Naive B cell (primary cell): ENCODE measurements at regions not wholly inside any gene's neighbourhood (a gene's known extent, or its start where the extent isn't known, plus 50 kb on each side); places are given as distances from the start of the nearest gene placed in this dataset.

Source experiments
- ATAC-seq, 2 donors: fragments of 150-1000 bp; cut with Tn5 transposase; 2 replicates each; pipeline ENCODE4 v1.10.0; 2021; ENCODE audit warnings: low read depth in 2 of 2, mild to moderate bottlenecking in 2 of 2, moderate library complexity in 2 of 2
- DNase-seq: peaks from one replicate; pipeline ENCODE4 v3.0.0; 2022
- H3K27ac Mint-ChIP-seq, 6 donors: one replicate each; pipeline ENCODE4 v1.8.0; 2020 to 2022; ENCODE audit warnings: mild to moderate bottlenecking in 6 of 6, mixed read lengths in 6 of 6, moderate library complexity in 5 of 6, inconsistent platforms in 2 of 6
- H3K27me3 Mint-ChIP-seq, 3 donors: one replicate each; pipeline ENCODE4 v1.8.0; 2021 to 2022; ENCODE audit warnings: mixed read lengths in 3 of 3, mild to moderate bottlenecking in 1 of 3
- H3K36me3 Mint-ChIP-seq, 2 donors: one replicate each; pipeline ENCODE4 v1.8.0; 2020 to 2022; ENCODE audit warnings: mixed read lengths in 2 of 2, inconsistent platforms in 1 of 2, mild to moderate bottlenecking in 1 of 2
- H3K4me1 Mint-ChIP-seq, 3 donors: one replicate each; pipeline ENCODE4 v1.8.0; 2020 to 2022; ENCODE audit warnings: mixed read lengths in 3 of 3, inconsistent platforms in 1 of 3, mild to moderate bottlenecking in 1 of 3, moderate library complexity in 1 of 3
- H3K4me3 Mint-ChIP-seq, 8 donors: one replicate each; pipeline ENCODE4 v1.8.0; 2020 to 2022; ENCODE audit warnings: mild to moderate bottlenecking in 8 of 8, mixed read lengths in 8 of 8, moderate library complexity in 8 of 8, inconsistent platforms in 2 of 8
- H3K9me3 Mint-ChIP-seq, 7 donors: one replicate each; pipeline ENCODE4 v1.8.0; 2020 to 2022; ENCODE audit warnings: mixed read lengths in 7 of 7, mild to moderate bottlenecking in 5 of 7, inconsistent platforms in 2 of 7, moderate library complexity in 1 of 7

DNA sequence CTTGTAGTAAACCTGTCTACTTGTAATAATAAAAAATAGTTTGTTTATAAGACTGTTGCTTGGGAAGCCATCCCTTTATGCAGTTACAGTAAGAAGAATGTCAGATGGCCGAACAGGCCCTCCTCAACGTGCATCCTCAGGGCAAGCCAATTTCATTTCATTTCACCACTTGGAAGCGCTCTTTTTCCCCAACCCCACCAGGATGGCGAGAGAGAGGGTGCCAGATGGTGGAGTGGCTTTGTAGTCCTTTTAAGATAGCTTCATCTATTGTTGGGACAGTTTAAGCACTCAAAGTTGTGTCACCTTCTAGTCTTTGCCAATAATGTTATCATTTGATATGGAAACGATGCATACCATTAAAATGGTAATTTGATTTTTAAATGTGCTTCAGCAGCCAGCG, 356.3 kb upstream of the CAMK1G start:
- peaks cover 0 to 6% (median 2%) of the 10 kb centered on the region in 3 donors for H3K4me1 Mint-ChIP-seq
- peaks cover 0 to 8% of the 10 kb centered on the region in 2 donors for H3K36me3 Mint-ChIP-seq
- DNase-seq (no peak), ATAC-seq (no peak)
- H3K9me3 Mint-ChIP-seq = peaks cover 3 to 22% (median 10%) of the 10 kb centered on the region in 7 donors
- no peak overlapping the region for H3K4me3 Mint-ChIP-seq
- H3K27ac Mint-ChIP-seq = no peak overlapping the region
- peaks cover 21 to 38% (median 32%) of the 10 kb centered on the region in 3 donors for H3K27me3 Mint-ChIP-seq

- Mint-ChIP-seq H3K36me3 (peaks cover 0 to 12% of the 10 kb centered on the region in 2 donors), H3K4me1 (peaks cover 0 to 6% (median 2%) of the 10 kb centered on the region in 3 donors), H3K9me3 (peaks cover 6 to 22% (median 13%) of the 10 kb centered on the region in 7 donors), H3K4me3 (no peak overlapping the region), H3K27ac (no peak overlapping the region), H3K27me3 (peaks cover 21 to 36% (median 36%) of the 10 kb centered on the region in 3 donors)
- ATAC-seq = no peak
- no peak for DNase-seq
Observed at GRCh38 chr1:209227941-209228340, 355.6 kb upstream of the CAMK1G start.

DNA sequence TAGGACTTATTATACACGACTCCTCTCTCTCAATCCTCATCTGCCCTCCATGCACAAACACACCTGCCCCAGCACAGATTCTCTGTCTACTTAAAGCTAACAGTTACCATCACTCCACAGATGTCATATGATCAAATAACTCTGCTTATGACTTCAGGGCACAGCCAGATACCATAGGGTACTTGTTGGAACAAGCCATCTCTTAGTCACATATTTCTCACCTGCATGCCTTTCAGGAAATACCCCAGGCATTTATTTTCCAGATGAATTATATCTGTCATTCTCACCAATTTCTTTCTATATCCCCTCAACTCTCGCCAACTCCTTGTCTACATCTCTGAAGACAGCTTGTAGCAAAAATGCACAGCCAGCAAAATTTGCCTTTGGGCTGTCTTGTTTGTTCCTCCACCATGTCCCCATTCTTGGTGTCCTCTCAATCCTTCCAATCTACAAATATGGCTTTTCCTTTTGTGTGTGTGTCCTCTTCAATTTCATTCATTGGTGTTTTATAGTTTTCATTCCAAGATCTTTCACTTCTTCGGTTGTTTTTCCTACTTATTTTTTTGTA, 353.9 kb upstream of the CAMK1G start:
- ATAC-seq = no peak
- no peaks in the 10 kb centered on the region for H3K4me1 Mint-ChIP-seq
- H3K36me3 Mint-ChIP-seq = peaks cover 0 to 12% of the 10 kb centered on the region in 2 donors
- H3K4me3 Mint-ChIP-seq = no peak overlapping the region
- peaks cover 21 to 36% (median 36%) of the 10 kb centered on the region in 3 donors for H3K27me3 Mint-ChIP-seq
- H3K27ac Mint-ChIP-seq = no peak overlapping the region
- H3K9me3 Mint-ChIP-seq = peaks cover 5 to 22% (median 13%) of the 10 kb centered on the region in 7 donors
- DNase-seq = no peak

DNA sequence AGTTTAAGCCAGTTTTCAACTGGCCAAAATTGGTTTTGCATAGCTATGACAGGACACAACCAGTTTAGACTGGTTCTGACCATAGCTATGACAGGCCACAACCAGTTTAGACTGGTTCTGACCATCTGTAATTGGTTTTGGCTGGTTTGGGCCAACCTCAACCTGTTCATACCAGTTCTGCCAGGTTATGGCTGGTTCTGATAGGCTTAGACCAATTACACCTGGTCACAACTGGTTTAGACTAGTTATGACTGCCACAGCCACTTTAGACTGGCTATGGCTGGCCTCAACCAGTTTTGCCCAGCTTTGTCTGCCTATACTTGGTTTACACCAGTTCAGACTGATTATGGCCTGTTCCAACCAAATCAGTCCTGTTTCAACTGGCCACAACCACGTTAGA, 353.2 kb upstream of the CAMK1G start:
- peaks cover 5 to 22% (median 10%) of the 10 kb centered on the region in 7 donors for H3K9me3 Mint-ChIP-seq
- H3K36me3 Mint-ChIP-seq = peaks cover 0 to 12% of the 10 kb centered on the region in 2 donors
- ATAC-seq (no peak), DNase-seq (no peak)
- H3K27me3 Mint-ChIP-seq = peaks cover 17 to 36% (median 31%) of the 10 kb centered on the region in 3 donors
- no peaks in the 10 kb centered on the region for H3K4me1 Mint-ChIP-seq
- H3K4me3 Mint-ChIP-seq = no peak overlapping the region
- H3K27ac Mint-ChIP-seq = no peak overlapping the region

- H3K4me1 Mint-ChIP-seq = no peaks in the 10 kb centered on the region
Observed at GRCh38 chr1:209231476-209232156, 351.9 kb upstream of the CAMK1G start.

DNA sequence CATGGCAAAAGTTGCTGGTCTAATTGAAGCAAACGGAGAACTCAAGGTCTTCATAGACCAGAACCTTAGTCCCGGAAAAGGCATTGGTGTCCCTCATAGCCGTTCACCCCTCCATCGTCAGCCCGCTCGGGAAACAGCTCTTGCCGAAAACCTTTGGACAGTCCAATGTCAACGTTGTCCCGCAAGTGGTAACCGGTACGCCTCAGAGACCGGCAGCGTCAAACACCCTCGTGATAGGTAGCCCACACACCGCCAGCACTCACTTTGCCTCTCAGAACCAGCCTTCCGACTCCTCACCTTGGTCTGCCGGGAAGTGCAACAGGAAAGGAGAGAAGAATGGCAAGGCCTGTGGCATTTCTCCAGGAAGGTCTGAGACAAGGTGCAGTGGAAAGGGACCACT, 351.3 kb upstream of the CAMK1G start:
- Mint-ChIP-seq H3K27ac (no peak overlapping the region), H3K4me1 (no peaks in the 10 kb centered on the region), H3K27me3 (peaks cover 17 to 36% (median 31%) of the 10 kb centered on the region in 3 donors), H3K4me3 (peak overlapping the region in 2 of 8 donors; percentile 21 to 30), H3K9me3 (peaks cover 5 to 22% (median 10%) of the 10 kb centered on the region in 7 donors), H3K36me3 (peaks cover 0 to 12% of the 10 kb centered on the region in 2 donors)
- ATAC-seq = no peak
- no peak for DNase-seq

More at GRCh38 chr1:209231476-209232156, 351.9 kb upstream of the CAMK1G start:
- H3K27me3 Mint-ChIP-seq = peaks cover 17 to 36% (median 31%) of the 10 kb centered on the region in 3 donors
- no peak overlapping the region for H3K27ac Mint-ChIP-seq
- H3K4me3 Mint-ChIP-seq = no peak overlapping the region
- ATAC-seq (no peak), DNase-seq (no peak)
- peaks cover 5 to 22% (median 10%) of the 10 kb centered on the region in 7 donors for H3K9me3 Mint-ChIP-seq
- peaks cover 0 to 12% of the 10 kb centered on the region in 2 donors for H3K36me3 Mint-ChIP-seq

- H3K27me3 Mint-ChIP-seq = peaks cover 17 to 36% (median 34%) of the 10 kb centered on the region in 3 donors
Observed at GRCh38 chr1:209232759-209233158, 350.8 kb upstream of the CAMK1G start.

DNA sequence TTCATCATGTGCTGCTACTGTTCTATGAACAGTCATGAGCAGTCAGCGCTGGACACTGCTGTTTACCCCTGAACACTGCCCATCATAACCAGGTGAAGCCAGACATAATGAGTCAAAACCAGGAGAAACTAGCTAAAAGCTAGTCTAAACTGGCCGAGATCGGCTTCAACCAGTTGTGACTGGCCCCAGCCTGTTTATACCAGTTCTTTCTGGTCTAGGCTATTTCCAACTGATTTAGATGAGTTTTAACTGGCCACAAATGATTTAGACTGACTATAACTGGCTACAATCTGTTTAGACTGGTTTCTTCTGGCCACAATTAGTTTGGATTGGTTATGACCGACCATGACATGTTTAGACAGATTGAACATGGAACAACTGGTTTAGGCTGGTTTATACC, 348.3 kb upstream of the CAMK1G start:
- H3K4me3 Mint-ChIP-seq = no peak overlapping the region
- DNase-seq (no peak), ATAC-seq (no peak)
- no peaks in the 10 kb centered on the region for H3K4me1 Mint-ChIP-seq
- H3K27me3 Mint-ChIP-seq = peaks cover 9 to 20% (median 12%) of the 10 kb centered on the region in 3 donors
- H3K36me3 Mint-ChIP-seq = peaks cover 0 to 12% of the 10 kb centered on the region in 2 donors
- H3K27ac Mint-ChIP-seq = no peak overlapping the region
- peaks cover 4 to 22% (median 9%) of the 10 kb centered on the region in 7 donors for H3K9me3 Mint-ChIP-seq

More at GRCh38 chr1:209232759-209233158, 350.8 kb upstream of the CAMK1G start:
- Mint-ChIP-seq H3K9me3 (peaks cover 5 to 22% (median 11%) of the 10 kb centered on the region in 7 donors), H3K4me3 (no peak overlapping the region), H3K36me3 (peaks cover 0 to 12% of the 10 kb centered on the region in 2 donors), H3K4me1 (no peaks in the 10 kb centered on the region), H3K27ac (no peak overlapping the region)
- DNase-seq (no peak), ATAC-seq (no peak)

- Mint-ChIP-seq H3K27me3 (peaks cover 0 to 14% (median 8%) of the 10 kb centered on the region in 3 donors), H3K36me3 (no peaks in the 10 kb centered on the region), H3K4me3 (no peak overlapping the region), H3K4me1 (no peaks in the 10 kb centered on the region), H3K27ac (no peak overlapping the region), H3K9me3 (peaks cover 0 to 4% (median 2%) of the 10 kb centered on the region in 7 donors)
- DNase-seq (no peak), ATAC-seq (no peak)
Observed at GRCh38 chr1:209238356-209238755, 345.2 kb upstream of the CAMK1G start.

DNA sequence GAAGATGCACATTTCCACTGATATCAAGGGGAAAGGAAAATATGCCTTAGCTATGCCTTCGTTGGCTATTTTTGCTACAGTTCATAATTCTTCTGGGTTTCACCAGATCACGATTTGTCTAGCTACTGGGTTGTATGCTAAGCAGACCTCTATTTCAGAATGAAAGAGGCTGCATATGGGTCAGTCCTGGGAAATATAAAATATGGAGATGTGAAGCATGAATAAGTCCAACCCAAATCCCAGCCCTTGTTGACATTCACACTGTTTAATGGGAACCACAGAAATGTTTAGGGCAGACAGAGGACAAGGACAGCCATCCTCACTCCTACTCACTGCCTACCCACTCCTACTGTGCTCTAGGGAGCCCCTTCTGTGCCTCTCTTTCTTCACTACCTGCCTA, 343.2 kb upstream of the CAMK1G start:
- Mint-ChIP-seq H3K4me3 (no peak overlapping the region), H3K27me3 (peaks cover 0 to 14% (median 11%) of the 10 kb centered on the region in 3 donors), H3K27ac (no peak overlapping the region), H3K9me3 (peaks cover 0 to 3% (median 0%) of the 10 kb centered on the region in 7 donors), H3K36me3 (no peaks in the 10 kb centered on the region), H3K4me1 (no peaks in the 10 kb centered on the region)
- ATAC-seq (no peak), DNase-seq (no peak)

- H3K27me3 Mint-ChIP-seq = peaks cover 0 to 14% (median 11%) of the 10 kb centered on the region in 3 donors
- ATAC-seq (no peak), DNase-seq (no peak)
- peaks cover 0 to 3% (median 0%) of the 10 kb centered on the region in 7 donors for H3K9me3 Mint-ChIP-seq
- H3K4me1 Mint-ChIP-seq = no peaks in the 10 kb centered on the region
- no peak overlapping the region for H3K4me3 Mint-ChIP-seq
- H3K36me3 Mint-ChIP-seq = no peaks in the 10 kb centered on the region
- H3K27ac Mint-ChIP-seq = no peak overlapping the region
Observed at GRCh38 chr1:209241487-209241886, 342.0 kb upstream of the CAMK1G start.

DNA sequence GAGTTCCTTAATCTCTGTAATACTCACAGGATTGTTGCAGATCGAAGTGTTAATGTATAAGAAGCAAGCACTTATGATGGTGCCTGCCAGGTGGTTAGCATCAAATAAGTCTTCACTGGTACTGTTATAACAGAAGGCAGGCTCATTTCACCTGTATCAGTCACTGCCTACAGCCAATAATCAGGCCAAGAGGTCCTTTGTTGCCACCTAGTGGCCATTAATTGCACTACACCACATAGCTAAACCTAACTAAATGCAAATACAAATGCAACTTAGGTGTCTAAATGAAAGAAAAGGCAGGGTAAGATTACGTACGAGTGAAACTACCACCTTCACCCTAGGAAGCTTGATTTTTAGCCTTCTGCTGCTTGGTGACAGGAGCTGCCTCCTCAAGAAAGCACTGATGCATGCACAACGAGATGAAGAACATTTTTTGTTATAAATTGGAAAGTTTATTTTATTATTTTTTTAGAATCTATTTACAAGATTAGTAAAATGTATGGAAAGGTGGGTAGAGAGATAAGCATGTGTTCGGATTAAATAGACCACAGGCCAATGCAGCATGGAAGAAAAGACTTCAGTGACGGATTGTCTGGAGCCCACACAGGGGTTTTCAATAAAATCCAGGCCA, 334.8 kb upstream of the CAMK1G start:
- Mint-ChIP-seq H3K4me3 (no peak overlapping the region), H3K27me3 (peaks cover 0 to 5% (median 0%) of the 10 kb centered on the region in 3 donors), H3K9me3 (peaks cover 0 to 2% (median 0%) of the 10 kb centered on the region in 7 donors), H3K4me1 (no peaks in the 10 kb centered on the region), H3K36me3 (no peaks in the 10 kb centered on the region), H3K27ac (no peak overlapping the region)
- ATAC-seq (no peak), DNase-seq (peak; percentile 11)

DNA sequence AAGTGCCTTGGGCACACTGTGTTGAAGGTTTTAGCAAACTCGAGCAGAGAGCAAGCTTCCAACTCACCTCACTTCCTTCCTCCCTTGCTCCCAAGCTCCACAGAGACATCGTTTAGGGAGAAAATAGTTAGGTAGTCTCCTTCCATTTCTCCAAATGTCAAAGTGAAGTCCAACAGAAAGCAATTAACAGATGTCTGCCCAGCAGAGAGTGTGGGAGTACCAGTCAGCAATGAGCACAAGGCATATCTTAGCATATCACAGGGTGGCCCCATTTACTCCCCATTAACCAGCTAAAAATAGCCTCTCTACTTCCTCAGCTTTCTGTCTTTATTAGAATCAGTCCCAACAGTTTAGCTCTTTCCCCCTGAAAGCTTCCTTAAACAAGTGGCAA, 334.2 kb upstream of the CAMK1G start:
- no peak overlapping the region for H3K27ac Mint-ChIP-seq
- peaks cover 0 to 2% (median 0%) of the 10 kb centered on the region in 7 donors for H3K9me3 Mint-ChIP-seq
- no peaks in the 10 kb centered on the region for H3K36me3 Mint-ChIP-seq
- peaks cover 0 to 5% (median 0%) of the 10 kb centered on the region in 3 donors for H3K27me3 Mint-ChIP-seq
- no peak overlapping the region for H3K4me3 Mint-ChIP-seq
- ATAC-seq (no peak), DNase-seq (no peak)
- H3K4me1 Mint-ChIP-seq = no peaks in the 10 kb centered on the region
